Right atrium auricular region (tissue), 2 donors: ENCODE measurements at regions not wholly inside any gene's neighbourhood (a gene's known extent, or its start where the extent isn't known, plus 50 kb on each side); places are given as distances from the start of the nearest gene placed in this dataset.

Experiments used
- DNase-seq: peaks from one replicate; pipeline ENCODE4 v3.0.0-alpha.2; 2019; ENCODE audit warnings: low spot score
- H3K27ac ChIP-seq, 2 donors: fragments of 200-600 bp; sonication (generic); 1 replicate in 1 of 2; 2 replicates in 1 of 2; pipeline ENCODE4 v1.5.1; 2016 to 2019
- H3K27me3 ChIP-seq, 2 donors: fragments of 200-600 bp; sonication (generic); one replicate each; pipeline versions ENCODE4 v1.5.1 to v1.6.0; 2017 to 2019
- H3K36me3 ChIP-seq: fragments of 200-600 bp; sonication (generic); one replicate; pipeline ENCODE4 v1.5.1; 2016
- H3K4me1 ChIP-seq, 2 donors: fragments of 200-600 bp; sonication (generic); one replicate each; pipeline versions ENCODE4 v1.5.1 to v1.6.0; 2017 to 2019
- H3K4me3 ChIP-seq, 2 donors: fragments of 200-600 bp; sonication (generic); 1 replicate in 1 of 2; 2 replicates in 1 of 2; pipeline ENCODE4 v1.5.1; 2017 to 2019; ENCODE audit warnings: mild to moderate bottlenecking in 1 of 2, moderate library complexity in 1 of 2
- H3K9me3 ChIP-seq, 2 donors: fragments of 200-600 bp; sonication (generic); one replicate each; pipeline ENCODE4 v1.5.1; 2019
- TF ChIP-seq, protein P1 (sequence below), 2 donors: fragments of 200-600 bp; sonication (generic); IDR thresholded peaks; one replicate each; pipeline ENCODE4 v1.5.1; 2019; ENCODE audit warnings: antibody characterized with exemption in 2 of 2

DNA sequence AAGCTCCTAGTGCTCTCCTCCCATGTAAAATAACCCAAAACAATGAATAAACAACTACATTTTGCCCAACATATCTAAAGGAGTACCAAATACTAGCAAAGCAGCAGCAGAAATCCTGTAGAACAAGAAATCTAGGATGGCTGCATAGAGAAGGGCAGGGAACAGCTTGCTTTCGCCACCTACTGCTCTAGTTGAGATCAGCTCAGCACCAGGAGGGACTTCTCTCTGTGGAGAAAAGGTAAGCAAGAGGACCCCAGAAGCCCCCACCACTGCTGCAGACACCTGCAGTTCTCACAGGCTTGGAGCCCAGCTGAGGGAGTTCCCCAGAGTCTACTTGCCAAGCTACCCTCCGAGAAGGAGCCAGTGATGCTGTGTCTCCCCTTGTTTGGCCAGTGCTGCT, 243.0 kb upstream of the CHST9 start:
- Histone ChIP-seq H3K9me3 (peaks cover 0 to 7% of the 10 kb centered on the region in 2 donors), H3K4me3 (no peak overlapping the region), H3K4me1 (no peaks in the 10 kb centered on the region), H3K36me3 (no peaks in the 10 kb centered on the region), H3K27ac (no peak overlapping the region), H3K27me3 (no peaks in the 10 kb centered on the region)
- DNase-seq = no peak
- TF ChIP-seq, protein P1, sequence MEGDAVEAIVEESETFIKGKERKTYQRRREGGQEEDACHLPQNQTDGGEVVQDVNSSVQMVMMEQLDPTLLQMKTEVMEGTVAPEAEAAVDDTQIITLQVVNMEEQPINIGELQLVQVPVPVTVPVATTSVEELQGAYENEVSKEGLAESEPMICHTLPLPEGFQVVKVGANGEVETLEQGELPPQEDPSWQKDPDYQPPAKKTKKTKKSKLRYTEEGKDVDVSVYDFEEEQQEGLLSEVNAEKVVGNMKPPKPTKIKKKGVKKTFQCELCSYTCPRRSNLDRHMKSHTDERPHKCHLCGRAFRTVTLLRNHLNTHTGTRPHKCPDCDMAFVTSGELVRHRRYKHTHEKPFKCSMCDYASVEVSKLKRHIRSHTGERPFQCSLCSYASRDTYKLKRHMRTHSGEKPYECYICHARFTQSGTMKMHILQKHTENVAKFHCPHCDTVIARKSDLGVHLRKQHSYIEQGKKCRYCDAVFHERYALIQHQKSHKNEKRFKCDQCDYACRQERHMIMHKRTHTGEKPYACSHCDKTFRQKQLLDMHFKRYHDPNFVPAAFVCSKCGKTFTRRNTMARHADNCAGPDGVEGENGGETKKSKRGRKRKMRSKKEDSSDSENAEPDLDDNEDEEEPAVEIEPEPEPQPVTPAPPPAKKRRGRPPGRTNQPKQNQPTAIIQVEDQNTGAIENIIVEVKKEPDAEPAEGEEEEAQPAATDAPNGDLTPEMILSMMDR (IDR thresholded peaks at IDR 0.05) = no peak

DNA sequence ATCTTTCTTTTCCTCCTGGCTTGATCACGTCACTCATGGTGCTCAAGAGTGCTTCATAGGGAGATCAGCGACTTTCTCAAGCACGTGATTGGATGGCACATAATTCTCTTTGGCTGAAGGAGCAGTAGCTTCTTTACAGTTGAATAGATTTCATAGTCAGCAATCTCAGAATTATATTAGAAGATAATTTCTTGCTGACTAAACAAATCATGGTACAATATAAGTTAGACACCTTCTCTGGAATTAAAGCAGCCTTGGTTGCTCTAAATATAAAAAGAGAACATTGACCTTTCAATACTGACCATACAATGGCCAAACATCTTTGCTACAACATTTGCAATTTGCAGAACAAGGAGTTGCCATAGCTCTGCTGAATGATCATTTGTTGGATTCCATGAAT, 238.5 kb upstream of the CHST9 start:
- no peaks in the 10 kb centered on the region for H3K27me3 ChIP-seq
- no peaks in the 10 kb centered on the region for H3K9me3 ChIP-seq
- no peak for DNase-seq
- no peak overlapping the region for H3K4me3 ChIP-seq
- no peaks in the 10 kb centered on the region for H3K36me3 ChIP-seq
- no peaks in the 10 kb centered on the region for H3K4me1 ChIP-seq
- no peak overlapping the region for H3K27ac ChIP-seq
- TF ChIP-seq, protein P1 (IDR thresholded peaks at IDR 0.05) = no peak

DNA sequence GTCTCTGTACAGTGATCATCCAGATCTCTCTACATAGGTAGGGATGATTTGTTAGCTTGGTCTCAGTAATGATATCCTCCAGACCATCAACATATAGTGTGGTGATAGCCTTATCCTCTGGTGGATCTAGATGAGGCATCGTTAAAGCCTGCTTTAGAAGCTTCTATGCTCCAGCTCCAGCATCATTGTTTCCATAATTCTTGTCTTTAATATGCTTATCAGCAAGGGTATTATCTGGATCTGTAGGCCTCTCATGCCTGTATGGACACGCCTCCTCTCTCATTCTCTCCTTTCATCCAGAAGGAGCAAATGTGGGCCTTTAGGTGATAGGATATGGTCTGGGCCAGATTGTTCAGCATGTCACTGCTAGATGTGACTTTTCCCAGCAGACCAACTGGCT, 234.5 kb upstream of the CHST9 start:
- Histone ChIP-seq H3K9me3 (no peaks in the 10 kb centered on the region), H3K4me1 (no peaks in the 10 kb centered on the region), H3K4me3 (no peak overlapping the region), H3K36me3 (no peaks in the 10 kb centered on the region), H3K27me3 (no peaks in the 10 kb centered on the region), H3K27ac (no peak overlapping the region)
- TF ChIP-seq, protein P1 (IDR thresholded peaks at IDR 0.05) = no peak
- DNase-seq = no peak

DNA sequence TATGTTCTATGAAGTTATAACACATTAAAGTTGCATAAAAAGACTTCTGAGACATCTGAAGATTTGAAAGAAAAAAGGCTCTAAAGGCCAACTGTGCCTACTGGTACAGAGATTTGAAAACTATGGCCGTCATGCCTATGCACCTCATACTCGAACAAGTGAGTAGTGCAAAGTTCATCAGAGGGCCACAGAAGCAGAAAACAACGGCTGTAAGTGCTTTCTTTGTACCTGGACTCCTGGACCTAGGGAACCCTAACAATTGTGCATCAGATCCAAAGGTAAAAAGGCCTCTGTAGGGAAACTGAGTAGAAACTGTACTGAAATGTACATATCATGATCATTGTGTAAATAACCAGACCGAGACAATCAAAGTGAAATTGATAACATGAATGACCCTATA, 230.4 kb upstream of the CHST9 start:
- no peak overlapping the region for H3K4me3 ChIP-seq
- no peaks in the 10 kb centered on the region for H3K4me1 ChIP-seq
- H3K36me3 ChIP-seq = no peaks in the 10 kb centered on the region
- no peak overlapping the region for H3K27ac ChIP-seq
- H3K27me3 ChIP-seq = no peaks in the 10 kb centered on the region
- H3K9me3 ChIP-seq = no peaks in the 10 kb centered on the region
- TF ChIP-seq, protein P1 (IDR thresholded peaks at IDR 0.05) = no peak
- no peak for DNase-seq

DNA sequence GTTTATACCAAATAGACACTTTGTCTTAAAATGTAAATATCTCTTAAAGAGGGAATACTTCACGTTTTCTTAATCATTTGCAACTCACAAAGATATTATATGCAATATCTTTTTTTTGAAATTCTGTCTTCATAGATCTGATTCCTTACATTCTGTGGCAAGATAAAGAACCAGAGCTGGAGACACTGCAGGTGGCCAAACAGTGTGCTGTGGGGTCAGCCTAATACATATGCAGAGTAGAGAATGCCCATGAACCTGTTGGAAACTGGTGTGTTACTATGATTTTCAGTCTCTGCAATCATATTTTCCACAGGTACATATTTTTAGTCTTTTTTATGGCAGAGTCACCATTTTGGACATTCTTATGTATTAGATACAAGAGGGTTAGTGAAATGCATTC, 229.6 kb upstream of the CHST9 start:
- no peak overlapping the region for H3K27ac ChIP-seq
- no peak for DNase-seq
- no peaks in the 10 kb centered on the region for H3K36me3 ChIP-seq
- TF ChIP-seq, protein P1 (IDR thresholded peaks at IDR 0.05) = no peak
- H3K27me3 ChIP-seq = no peaks in the 10 kb centered on the region
- H3K4me3 ChIP-seq = no peak overlapping the region
- H3K4me1 ChIP-seq = no peaks in the 10 kb centered on the region
- H3K9me3 ChIP-seq = no peaks in the 10 kb centered on the region
